ENCODE measurements at regions not wholly inside any gene's neighbourhood (a gene's known extent, or its start where the extent isn't known, plus 50 kb on each side); places are given as distances from the start of the nearest gene placed in this dataset.

DNA sequence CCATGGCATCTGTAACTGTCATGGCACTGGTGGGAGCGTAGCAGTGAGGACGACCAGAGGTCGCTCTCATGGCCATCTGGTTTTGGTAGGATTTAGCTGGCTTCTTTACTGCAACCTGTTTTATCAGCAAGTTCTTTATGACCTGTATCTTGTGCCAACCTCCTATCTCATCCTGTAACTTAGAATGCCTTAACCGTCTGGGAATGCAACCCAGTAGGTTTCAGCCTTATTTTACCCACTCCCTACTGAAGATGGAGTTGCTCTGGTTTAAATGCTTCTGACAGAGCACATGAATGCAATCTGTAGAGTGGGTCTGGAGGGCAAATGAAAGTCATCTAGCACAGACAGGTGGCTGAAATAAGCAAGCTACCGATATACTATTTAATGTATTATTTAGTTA lies 55.3 kb upstream of the OPN4 start:
- H3K36me3 Mint-ChIP-seq = no peaks in the 10 kb centered on the region
- H3K4me3 Mint-ChIP-seq = no peak overlapping the region
- H3K4me1 Mint-ChIP-seq = peaks cover 0 to 5% (median 2%) of the 10 kb centered on the region in 4 donors
- no peak overlapping the region for H3K27ac Mint-ChIP-seq
- no peak for ATAC-seq
- H3K27me3 Mint-ChIP-seq = peaks cover 0 to 5% (median 0%) of the 10 kb centered on the region in 5 donors
- POLR2A ChIA-PET = no interaction called here
- no peaks in the 10 kb centered on the region for H3K9me3 Mint-ChIP-seq
- no peak for DNase-seq

DNA sequence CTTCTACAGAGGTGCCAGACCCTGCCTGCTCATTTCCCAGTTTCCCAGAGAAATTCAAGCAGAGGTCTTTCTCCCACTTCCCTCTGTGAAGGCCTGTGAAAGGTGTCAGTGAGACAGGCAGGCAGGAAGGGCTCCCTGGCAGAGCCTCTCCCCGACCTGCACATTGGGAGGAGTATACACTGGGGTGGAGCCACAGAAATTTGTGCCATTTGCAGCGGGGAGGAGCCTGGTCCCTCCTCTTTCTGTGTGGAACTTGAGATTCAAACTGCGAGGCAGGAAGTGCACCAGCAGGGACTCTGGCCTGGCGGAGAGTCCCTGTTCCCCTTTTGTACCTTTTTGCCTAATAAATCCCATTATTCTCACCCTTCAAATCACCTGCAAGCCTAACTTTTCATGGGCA lies 54.6 kb upstream of the OPN4 start:
- ATAC-seq = peak in 1 of 2 donors; percentile 45
- peaks cover 0 to 5% (median 2%) of the 10 kb centered on the region in 4 donors for H3K4me1 Mint-ChIP-seq

DNA sequence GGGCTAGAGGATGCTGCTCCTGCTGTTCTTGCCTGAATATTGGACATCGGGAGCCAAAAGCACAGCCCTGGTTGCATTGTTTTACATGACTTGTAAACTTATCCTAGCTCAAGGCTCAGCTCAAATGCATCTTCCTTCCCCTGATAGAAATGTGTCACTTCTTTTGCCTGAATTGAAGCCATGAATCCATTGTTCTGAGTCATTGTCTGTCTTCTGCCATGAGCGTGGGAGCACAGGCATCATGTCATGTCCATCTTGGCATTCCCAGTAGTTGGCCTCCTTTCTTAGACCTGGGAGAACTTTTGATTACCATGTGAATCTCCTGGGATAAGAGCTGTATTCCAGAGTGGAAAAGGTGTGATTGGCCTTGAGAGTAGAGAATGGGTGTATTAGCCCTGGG lies 54.1 kb upstream of the OPN4 start:
- Mint-ChIP-seq H3K27me3 (peaks cover 0 to 5% (median 0%) of the 10 kb centered on the region in 5 donors), H3K36me3 (no peaks in the 10 kb centered on the region), H3K4me1 (peaks cover 0 to 5% (median 2%) of the 10 kb centered on the region in 4 donors), H3K4me3 (no peak overlapping the region), H3K27ac (no peak overlapping the region), H3K9me3 (no peaks in the 10 kb centered on the region)
- POLR2A ChIA-PET = no interaction called here
- DNase-seq (no peak), ATAC-seq (no peak)

More for the DNA sequence above, 54.6 kb upstream of the OPN4 start:
- DNase-seq = no peak
- Mint-ChIP-seq H3K9me3 (no peaks in the 10 kb centered on the region), H3K4me3 (no peak overlapping the region), H3K36me3 (no peaks in the 10 kb centered on the region), H3K27me3 (peaks cover 0 to 5% (median 0%) of the 10 kb centered on the region in 5 donors), H3K27ac (no peak overlapping the region)
- POLR2A ChIA-PET = no interaction called here

DNA sequence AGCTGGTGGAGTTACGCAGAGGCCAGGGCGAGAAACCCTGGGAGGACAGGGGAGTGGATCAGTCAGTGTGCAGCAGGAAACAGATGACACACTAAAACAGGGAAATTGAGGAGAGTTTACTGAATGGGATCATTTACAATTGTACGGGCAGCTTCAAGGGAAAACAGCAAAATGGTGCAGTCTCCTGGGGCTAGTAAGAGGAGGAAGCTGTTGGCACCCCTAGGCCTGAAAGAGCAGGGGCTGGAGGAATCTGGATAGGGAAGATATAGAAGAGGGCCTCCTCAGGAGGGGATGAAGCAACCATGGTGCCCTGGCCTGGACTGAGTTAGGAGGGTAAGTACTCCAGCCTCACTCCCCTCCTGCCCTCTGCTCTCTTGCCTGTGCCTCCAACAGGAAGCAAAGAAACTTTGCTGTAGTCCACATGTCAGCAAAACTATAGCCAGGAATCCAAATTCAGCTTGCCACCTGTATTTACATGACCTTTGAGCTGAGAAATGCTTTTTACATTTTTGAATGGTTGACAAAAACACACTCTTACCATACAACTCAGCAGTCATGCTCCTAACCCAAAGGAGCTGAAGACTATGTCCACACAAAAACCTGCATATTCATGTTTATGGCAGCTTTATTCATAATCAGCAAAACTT lies 52.3 kb upstream of the OPN4 start:
- peaks cover 0 to 6% (median 0%) of the 10 kb centered on the region in 9 donors for H3K9me3 Mint-ChIP-seq
- H3K27ac Mint-ChIP-seq = peak overlapping the region in 1 of 10 donors; percentile 44
- DNase-seq = no peak
- peaks cover 0 to 7% (median 0%) of the 10 kb centered on the region in 5 donors for H3K27me3 Mint-ChIP-seq
- H3K4me3 Mint-ChIP-seq = no peak overlapping the region
- POLR2A ChIA-PET = no interaction called here
- H3K4me1 Mint-ChIP-seq = peaks cover 0 to 5% (median 2%) of the 10 kb centered on the region in 4 donors
- ATAC-seq = no peak
- H3K36me3 Mint-ChIP-seq = no peaks in the 10 kb centered on the region

DNA sequence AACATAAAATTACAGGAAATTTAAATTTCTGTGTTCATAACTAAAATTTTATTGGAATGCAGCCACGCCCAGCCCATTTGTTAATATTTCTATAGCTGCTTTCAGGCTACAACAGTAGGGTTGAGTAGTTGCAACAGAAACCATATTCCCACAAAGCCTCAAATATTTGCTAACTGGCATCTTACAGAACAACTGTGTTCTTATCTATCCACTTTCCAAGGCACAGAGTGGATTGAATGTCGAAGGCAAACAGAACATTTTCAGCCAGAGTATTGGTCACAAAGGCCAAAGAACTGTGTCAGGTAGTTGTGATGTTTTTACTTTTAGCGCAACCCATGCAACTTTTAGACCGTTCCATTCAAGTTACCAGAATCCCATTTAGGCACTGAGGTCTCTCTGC lies 51.1 kb upstream of the OPN4 start:
- H3K27me3 Mint-ChIP-seq = peaks cover 5 to 13% (median 9%) of the 10 kb centered on the region in 5 donors
- POLR2A ChIA-PET = no interaction called here
- peaks cover 0 to 6% (median 5%) of the 10 kb centered on the region in 3 donors for H3K36me3 Mint-ChIP-seq
- H3K9me3 Mint-ChIP-seq = peaks cover 0 to 13% (median 9%) of the 10 kb centered on the region in 9 donors
- H3K4me3 Mint-ChIP-seq = no peak overlapping the region
- peaks cover 0 to 5% (median 2%) of the 10 kb centered on the region in 4 donors for H3K4me1 Mint-ChIP-seq
- no peak for ATAC-seq
- no peak overlapping the region for H3K27ac Mint-ChIP-seq
- no peak for DNase-seq
